SK-N-SH (cell line): ENCODE measurements at regions not wholly inside any gene's neighbourhood (a gene's known extent, or its start where the extent isn't known, plus 50 kb on each side); places are given as distances from the start of the nearest gene placed in this dataset.

Experiments used
- CTCF ChIA-PET: fragments of 300-600, 350-600 bp; formaldehyde crosslinking; extraction: SDS; loops from one replicate; lab custom pipeline; 2021; lab: Yijun Ruan, JAX
- POLR2A ChIA-PET: fragments of 350-600 bp; sonication (Branson Sonifier 250); formaldehyde crosslinking; extraction: SDS; loops from one replicate; lab custom pipeline; 2020; ENCODE audit warnings: antibody characterized with exemption, inconsistent platforms; lab: Yijun Ruan, JAX
- DNase-seq: peaks from one replicate; pipeline ENCODE4 v3.0.0; 2012
- H2AFZ ChIP-seq: fragments of 200-600 bp; sonication (generic); 2 replicates; pipeline ENCODE4 v1.8.1; 2016; ENCODE audit warnings: antibody characterized with exemption, mild to moderate bottlenecking, low read depth
- H3F3A ChIP-seq: fragments of 200-600 bp; sonication (generic); replicated peaks from 2 replicates; pipeline ENCODE3; 2016; ENCODE audit warnings: antibody characterized with exemption, mild to moderate bottlenecking; ENCODE audit not compliant: insufficient read depth
- H3K27ac ChIP-seq, 2 experiments: fragments of 200-500 bp in 1 of 2; fragments of 200-600 bp in 1 of 2; sonication (Bioruptor generic) in 1 of 2; sonication (generic), shearing (Covaris generic) in 1 of 2; 2 replicates each; pipeline versions ENCODE4 v1.5.1 to v1.6.1; 2014 to 2016; ENCODE audit warnings: low read depth in 2 of 2, inconsistent platforms in 1 of 2, low read length in 1 of 2, mild to moderate bottlenecking in 1 of 2, mixed read lengths in 1 of 2
- H3K27me3 ChIP-seq: fragments of 200-600 bp; sonication (generic), shearing (Covaris generic); 2 replicates; pipeline ENCODE4 v1.6.1; 2016; ENCODE audit warnings: mixed run types; ENCODE audit not compliant: insufficient read depth
- H3K36me3 ChIP-seq, 2 experiments: fragments of 200-500 bp in 1 of 2; fragments of 200-600 bp in 1 of 2; sonication (Bioruptor generic) in 1 of 2; sonication (generic) in 1 of 2; replicated peaks in 1 of 2; 2 replicates each; pipeline versions ENCODE3 to v1.5.1; 2014 to 2016; ENCODE audit warnings: low read length in 1 of 2, mild to moderate bottlenecking in 1 of 2; ENCODE audit not compliant: insufficient read depth in 2 of 2, control insufficient read depth in 1 of 2
- H3K4me1 ChIP-seq, 2 experiments: fragments of 200-500 bp in 1 of 2; fragments of 200-600 bp in 1 of 2; sonication (Bioruptor generic) in 1 of 2; sonication (generic), shearing (Covaris generic) in 1 of 2; 2 replicates each; pipeline versions ENCODE4 v1.5.1 to v1.6.1; 2014 to 2016; ENCODE audit warnings: low read depth in 1 of 2, low read length in 1 of 2, mixed run types in 1 of 2; ENCODE audit not compliant: insufficient read depth in 2 of 2, control insufficient read depth in 1 of 2
- H3K4me2 ChIP-seq: fragments of 200-600 bp; sonication (generic), shearing (Covaris generic); 2 replicates; pipeline ENCODE4 v1.6.1; 2017; ENCODE audit warnings: mixed run types
- H3K4me3 ChIP-seq, 2 experiments: fragments of 200-500 bp in 1 of 2; fragments of 200-600 bp in 1 of 2; sonication (Bioruptor generic) in 1 of 2; sonication (generic), shearing (Covaris generic) in 1 of 2; 2 replicates each; pipeline versions ENCODE4 v1.5.1 to v1.8.1; 2014 to 2016; ENCODE audit warnings: low read depth in 2 of 2, inconsistent platforms in 1 of 2, low read length in 1 of 2, mild to moderate bottlenecking in 1 of 2, mixed read lengths in 1 of 2, moderate library complexity in 1 of 2
- H3K79me2 ChIP-seq: fragments of 200-600 bp; sonication (generic); 2 replicates; pipeline ENCODE4 v1.8.1; 2017; ENCODE audit warnings: mild to moderate bottlenecking; ENCODE audit not compliant: insufficient read depth
- H3K9ac ChIP-seq: fragments of 200-600 bp; sonication (generic); 2 replicates; pipeline ENCODE4 v1.6.1; 2017; ENCODE audit warnings: mixed run types
- H3K9me2 ChIP-seq: fragments of 200-600 bp; sonication (generic); 2 replicates; pipeline ENCODE4 v1.6.1; 2017; ENCODE audit warnings: mixed run types
- H3K9me3 ChIP-seq: fragments of 200-600 bp; sonication (generic); 2 replicates; pipeline ENCODE4 v1.6.1; 2017; ENCODE audit warnings: mixed run types, mild to moderate bottlenecking, moderate library complexity
- H4K20me1 ChIP-seq: fragments of 200-600 bp; sonication (generic); 2 replicates; pipeline ENCODE4 v1.6.1; 2017; ENCODE audit warnings: mild to moderate bottlenecking, mixed run types; ENCODE audit not compliant: insufficient read depth
- CTCF ChIP-seq: fragments of 200-600 bp; sonication (generic); IDR thresholded peaks from 2 replicates; pipeline ENCODE4 v1.6.1; 2017; ENCODE audit warnings: antibody characterized with exemption, mild to moderate bottlenecking, moderate library complexity
- ELF1 ChIP-seq: IDR thresholded peaks from 2 replicates; pipeline ENCODE4 v1.4.0; 2012
- EZH2phosphoT487 ChIP-seq: fragments of 200-600 bp; sonication (generic); IDR thresholded peaks from 2 replicates; pipeline ENCODE4 v1.6.1; 2017; ENCODE audit warnings: low read depth, mixed run types, mild to moderate bottlenecking, antibody characterized with exemption, moderate library complexity, borderline replicate concordance
- FOXM1 ChIP-seq: IDR thresholded peaks from 2 replicates; pipeline ENCODE4 v1.4.0; 2012; ENCODE audit warnings: low read depth, mild to moderate bottlenecking
- IRF3 ChIP-seq: fragments of 150-350 bp; IDR thresholded peaks from 2 replicates; pipeline ENCODE4 v1.6.1; 2016; ENCODE audit warnings: mild to moderate bottlenecking, low read depth, low read length
- JUND ChIP-seq: IDR thresholded peaks from 2 replicates; pipeline ENCODE4 v1.4.0; 2012
- MAX ChIP-seq: IDR thresholded peaks from 2 replicates; pipeline ENCODE4 v1.4.0; 2012; ENCODE audit warnings: low read depth
- MXI1 ChIP-seq: IDR thresholded peaks from 2 replicates; pipeline ENCODE4 v1.6.1; 2012; ENCODE audit warnings: mild to moderate bottlenecking, low read depth, low read length, improper control_type of control experiment
- NFIC ChIP-seq: IDR thresholded peaks from 2 replicates; pipeline ENCODE4 v1.4.0; 2012; ENCODE audit warnings: borderline replicate concordance
- PBX3 ChIP-seq: IDR thresholded peaks from 2 replicates; pipeline ENCODE4; 2012
- RAD21 ChIP-seq: IDR thresholded peaks from 2 replicates; pipeline ENCODE4 v1.6.1; 2012; ENCODE audit warnings: mild to moderate bottlenecking, low read length
- RFX5 ChIP-seq: IDR thresholded peaks from 2 replicates; pipeline ENCODE4 v1.6.1; 2012; ENCODE audit warnings: mild to moderate bottlenecking, improper control_type of control experiment, low read length
- SIN3A ChIP-seq: IDR thresholded peaks from 2 replicates; pipeline ENCODE4 v1.6.1; 2012; ENCODE audit warnings: low read depth, mild to moderate bottlenecking, low read length, moderate library complexity, borderline replicate concordance
- TAF1 ChIP-seq: IDR thresholded peaks from 2 replicates; pipeline ENCODE4 v1.6.1; 2012; ENCODE audit warnings: low read depth, mild to moderate bottlenecking, low read length, moderate library complexity, borderline replicate concordance
- TCF12 ChIP-seq: IDR thresholded peaks from 2 replicates; pipeline ENCODE4 v1.4.0; 2012
- TEAD4 ChIP-seq: IDR thresholded peaks from 2 replicates; pipeline ENCODE4 v1.4.0; 2012; ENCODE audit warnings: mild to moderate bottlenecking, borderline replicate concordance; ENCODE audit not compliant: insufficient read depth
- USF1 ChIP-seq: IDR thresholded peaks from 2 replicates; pipeline ENCODE4 v1.4.0; 2012; ENCODE audit warnings: low read depth, borderline replicate concordance
- USF2 ChIP-seq: fragments of 150-350 bp; IDR thresholded peaks from 2 replicates; pipeline ENCODE4 v1.6.1; 2017; ENCODE audit warnings: antibody characterized with exemption, low read length, low read depth, borderline replicate concordance
- YY1 ChIP-seq: IDR thresholded peaks from 2 replicates; pipeline ENCODE4 v1.4.0; 2012; ENCODE audit warnings: low read depth, mild to moderate bottlenecking
- WGBS: methylation state at CpG from one replicate; pipeline ENCODE4 v1.1.6; 2017; ENCODE audit warnings: low lambda C conversion rate; 5-methylcytosine and 5-hydroxymethylcytosine counted together

GRCh38 chr15:31803388-31803884 is 226.9 kb upstream of the CHRNA7 start:
- POLR2A ChIA-PET = interaction anchor here (0.6 kb wide), 1 partner anchor 940 kb away, joined by 4 read pairs; no protein-coding TSS in a partner anchor
- no peak for DNase-seq
- no peak overlapping the region for H3K4me3 ChIP-seq
- H3K4me2 ChIP-seq = no peak overlapping the region
- no peaks in the 10 kb centered on the region for H3K9me2 ChIP-seq
- no peak overlapping the region for H3K9ac ChIP-seq
- CTCF ChIA-PET = interaction anchor here (1.9 kb wide), 1 partner anchor 171 kb away, joined by 6 read pairs; no protein-coding TSS in a partner anchor
- no peaks in the 10 kb centered on the region for H3K79me2 ChIP-seq
- H3K27me3 ChIP-seq = no peaks in the 10 kb centered on the region
- H3F3A ChIP-seq = no peaks in the 10 kb centered on the region
- H3K36me3 ChIP-seq = no peaks in the 10 kb centered on the region
- 35% methylated on average over 3 of the region's 3 CpGs for WGBS
- TF ChIP-seq TCF12 = no peak
- TF ChIP-seq SIN3A = no peak
- H3K9me3 ChIP-seq = no peaks in the 10 kb centered on the region
- H4K20me1 ChIP-seq = no peaks in the 10 kb centered on the region
- H3K4me1 ChIP-seq = peaks cover 0 to 38% of the 10 kb centered on the region in 2 experiments; a peak in 1 of 4 replicates
- H3K27ac ChIP-seq = no peak overlapping the region
- H2AFZ ChIP-seq = no peak overlapping the region

GRCh38 chr15:31805090-31805662 is 225.1 kb upstream of the CHRNA7 start:
- H3K4me3 ChIP-seq = no peak overlapping the region
- no peak overlapping the region for H2AFZ ChIP-seq
- no peaks in the 10 kb centered on the region for H3K9me3 ChIP-seq
- no peak overlapping the region; a peak in 1 of 4 replicates for H3K27ac ChIP-seq
- CTCF ChIA-PET = interaction anchor here (1.9 kb wide), 1 partner anchor 170 kb away, joined by 6 read pairs; no protein-coding TSS in a partner anchor
- no peak overlapping the region for H3K4me2 ChIP-seq
- no peaks in the 10 kb centered on the region for H3K9me2 ChIP-seq
- WGBS = 29% methylated on average over 4 of the region's 5 CpGs
- H3K27me3 ChIP-seq = no peaks in the 10 kb centered on the region
- POLR2A ChIA-PET = no interaction called here
- no peaks in the 10 kb centered on the region for H4K20me1 ChIP-seq
- no peak for DNase-seq
- no peaks in the 10 kb centered on the region for H3F3A ChIP-seq
- H3K4me1 ChIP-seq = peaks cover 0 to 36% of the 10 kb centered on the region in 2 experiments; a peak in 1 of 4 replicates
- no peaks in the 10 kb centered on the region for H3K36me3 ChIP-seq
- no peak overlapping the region for H3K9ac ChIP-seq
- no peaks in the 10 kb centered on the region for H3K79me2 ChIP-seq
- TF ChIP-seq ELF1 = no peak
- no peak for TF ChIP-seq USF2
- no peak for TF ChIP-seq NFIC
- no peak for TF ChIP-seq PBX3
- no peak for TF ChIP-seq IRF3
- TF ChIP-seq RFX5 = no peak
- no peak for TF ChIP-seq YY1
- no peak for TF ChIP-seq TEAD4
- no peak for TF ChIP-seq SIN3A
- no peak for TF ChIP-seq RAD21
- no peak for TF ChIP-seq FOXM1
- TF ChIP-seq MAX = no peak
- TF ChIP-seq TAF1 = no peak
- no peak for TF ChIP-seq MXI1
- no peak for TF ChIP-seq EZH2phosphoT487
- no peak for TF ChIP-seq CTCF
- TF ChIP-seq USF1 = no peak
- TF ChIP-seq JUND = no peak
